Nephron (organoid): ENCODE measurements at regions not wholly inside any gene's neighbourhood (a gene's known extent, or its start where the extent isn't known, plus 50 kb on each side); places are given as distances from the start of the nearest gene placed in this dataset.

Source experiments
- H3K27ac Mint-ChIP-seq, 3 experiments: 2 replicates each; pipeline ENCODE4 v1.8.0; 2020; ENCODE audit warnings: mixed read lengths in 3 of 3, mild to moderate bottlenecking in 2 of 3, moderate library complexity in 1 of 3
- H3K27me3 Mint-ChIP-seq: 2 replicates; pipeline ENCODE4 v1.8.0; 2021; ENCODE audit warnings: low read depth, mild to moderate bottlenecking, moderate library complexity, mixed read lengths
- H3K36me3 Mint-ChIP-seq: 2 replicates; pipeline ENCODE4 v1.8.0; 2020; ENCODE audit warnings: low read depth, mixed read lengths
- H3K4me1 Mint-ChIP-seq: 2 replicates; pipeline ENCODE4 v1.8.0; 2020; ENCODE audit warnings: mixed read lengths
- H3K4me3 Mint-ChIP-seq, 3 experiments: 2 replicates each; pipeline ENCODE4 v1.8.0; 2020; ENCODE audit warnings: mild to moderate bottlenecking in 3 of 3, mixed read lengths in 3 of 3, moderate library complexity in 2 of 3
- H3K9me3 Mint-ChIP-seq: 2 replicates; pipeline ENCODE4 v1.8.0; 2020; ENCODE audit warnings: mixed read lengths
- CTCF ChIP-seq, 3 experiments: fragments of 200-600 bp; sonication (generic); IDR thresholded peaks; one replicate each; pipeline ENCODE4 v1.5.0; 2021; ENCODE audit warnings: antibody characterized with exemption in 3 of 3; ENCODE audit not compliant: unreplicated experiment in 3 of 3

- no peak for TF ChIP-seq CTCF (IDR thresholded peaks at IDR 0.05; ENCODE audit: unreplicated experiment in 3 of 3)
- Mint-ChIP-seq H3K4me1 (peaks cover 50% of the 10 kb centered on the region), H3K4me3 (no peak overlapping the region), H3K36me3 (peaks cover 8% of the 10 kb centered on the region), H3K27me3 (no peaks in the 10 kb centered on the region), H3K9me3 (no peaks in the 10 kb centered on the region), H3K27ac (peak overlapping the region in 2 of 3 experiments; percentile 4 to 61)
Measured at GRCh38 chr11:8787372-8787771, 104.8 kb downstream of the RPL27A start.

GRCh38 chr11:8788616-8789015, 106.0 kb downstream of the RPL27A start:
- no peaks in the 10 kb centered on the region for H3K9me3 Mint-ChIP-seq
- H3K4me3 Mint-ChIP-seq, result no peak overlapping the region
- no peak overlapping the region for H3K27ac Mint-ChIP-seq
- H3K4me1 Mint-ChIP-seq, result peaks cover 57% of the 10 kb centered on the region
- TF ChIP-seq CTCF (IDR thresholded peaks at IDR 0.05; ENCODE audit: unreplicated experiment in 3 of 3), result no peak
- no peaks in the 10 kb centered on the region for H3K27me3 Mint-ChIP-seq
- H3K36me3 Mint-ChIP-seq, result peaks cover 7% of the 10 kb centered on the region

GRCh38 chr11:8789864-8790263, 107.3 kb downstream of the RPL27A start:
- H3K27ac Mint-ChIP-seq, result no peak overlapping the region
- H3K4me1 Mint-ChIP-seq, result peaks cover 57% of the 10 kb centered on the region
- peaks cover 4% of the 10 kb centered on the region for H3K36me3 Mint-ChIP-seq
- H3K4me3 Mint-ChIP-seq, result no peak overlapping the region
- no peak for TF ChIP-seq CTCF (IDR thresholded peaks at IDR 0.05; ENCODE audit: unreplicated experiment in 3 of 3)
- H3K9me3 Mint-ChIP-seq, result no peaks in the 10 kb centered on the region
- H3K27me3 Mint-ChIP-seq, result no peaks in the 10 kb centered on the region

DNA sequence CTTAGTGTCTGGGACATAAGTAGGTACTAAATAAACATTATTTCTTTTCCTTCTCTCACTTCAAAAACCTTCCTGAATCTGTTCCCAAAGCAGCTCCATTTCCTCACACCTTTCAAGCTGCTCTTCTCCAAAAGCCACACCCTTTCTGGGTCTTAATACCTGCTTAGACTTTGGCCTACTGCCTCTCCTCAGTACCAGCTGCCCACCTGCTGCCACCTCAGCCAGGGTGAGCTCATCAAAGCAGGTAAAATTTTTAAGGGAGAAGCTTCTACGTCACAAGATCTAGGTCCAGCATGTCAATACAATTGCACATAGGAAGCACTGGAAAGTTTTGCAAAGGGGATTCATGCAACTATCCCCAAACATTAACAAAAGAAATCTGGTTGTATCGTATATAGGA, 108.4 kb downstream of the RPL27A start:
- Mint-ChIP-seq H3K4me1 (peaks cover 53% of the 10 kb centered on the region), H3K9me3 (no peaks in the 10 kb centered on the region), H3K27me3 (no peaks in the 10 kb centered on the region), H3K4me3 (no peak overlapping the region), H3K36me3 (peaks cover 10% of the 10 kb centered on the region), H3K27ac (no peak overlapping the region)
- TF ChIP-seq CTCF (IDR thresholded peaks at IDR 0.05; ENCODE audit: unreplicated experiment in 3 of 3), result no peak

- Mint-ChIP-seq H3K4me3 (no peak overlapping the region), H3K4me1 (peaks cover 48% of the 10 kb centered on the region), H3K9me3 (no peaks in the 10 kb centered on the region), H3K36me3 (peaks cover 20% of the 10 kb centered on the region), H3K27ac (peak overlapping the region in 1 of 3 experiments; percentile 4), H3K27me3 (no peaks in the 10 kb centered on the region)
- no peak for TF ChIP-seq CTCF (IDR thresholded peaks at IDR 0.05; ENCODE audit: unreplicated experiment in 3 of 3)
Measured at GRCh38 chr11:8792710-8793109, 110.1 kb downstream of the RPL27A start.

DNA sequence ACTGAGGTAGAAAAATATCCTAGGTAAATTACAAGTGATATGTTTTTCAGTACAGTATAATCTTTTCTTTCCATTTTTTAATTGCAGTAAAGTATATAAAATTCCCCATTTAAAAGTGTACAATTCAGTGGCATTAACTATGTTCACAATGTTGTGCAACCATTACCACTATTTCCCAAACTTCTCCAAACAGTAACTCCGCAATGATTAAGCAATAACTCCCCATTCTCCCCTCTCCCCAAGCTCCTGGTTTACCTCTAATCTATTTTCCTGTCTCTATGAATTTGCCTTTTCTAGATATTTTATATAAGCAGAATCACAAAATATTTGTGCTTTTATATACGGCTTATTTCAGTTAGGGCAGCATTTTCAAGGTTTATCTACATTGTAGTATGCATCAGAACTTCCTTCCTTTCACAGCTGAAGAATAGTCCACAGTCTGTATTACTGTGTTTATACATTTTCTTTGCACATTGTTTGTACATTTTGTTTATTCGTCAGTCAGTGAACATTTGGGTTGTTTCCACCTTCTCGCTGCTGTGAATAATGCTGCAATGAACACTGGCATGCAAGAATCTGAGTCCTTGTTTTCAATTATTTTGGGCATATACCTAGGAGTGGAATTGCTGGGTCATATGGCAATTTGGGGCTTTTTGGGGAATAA, 110.7 kb downstream of the RPL27A start:
- Mint-ChIP-seq H3K4me1 (peaks cover 44% of the 10 kb centered on the region), H3K27me3 (no peaks in the 10 kb centered on the region), H3K9me3 (no peaks in the 10 kb centered on the region), H3K27ac (peak overlapping the region in 2 of 3 experiments; percentile 4 to 16), H3K36me3 (peaks cover 24% of the 10 kb centered on the region), H3K4me3 (no peak overlapping the region)
- TF ChIP-seq CTCF (IDR thresholded peaks at IDR 0.05; ENCODE audit: unreplicated experiment in 3 of 3), result no peak
